ENCODE measurements at regions not wholly inside any gene's neighbourhood (a gene's known extent, or its start where the extent isn't known, plus 50 kb on each side); places are given as distances from the start of the nearest gene placed in this dataset.

DNA sequence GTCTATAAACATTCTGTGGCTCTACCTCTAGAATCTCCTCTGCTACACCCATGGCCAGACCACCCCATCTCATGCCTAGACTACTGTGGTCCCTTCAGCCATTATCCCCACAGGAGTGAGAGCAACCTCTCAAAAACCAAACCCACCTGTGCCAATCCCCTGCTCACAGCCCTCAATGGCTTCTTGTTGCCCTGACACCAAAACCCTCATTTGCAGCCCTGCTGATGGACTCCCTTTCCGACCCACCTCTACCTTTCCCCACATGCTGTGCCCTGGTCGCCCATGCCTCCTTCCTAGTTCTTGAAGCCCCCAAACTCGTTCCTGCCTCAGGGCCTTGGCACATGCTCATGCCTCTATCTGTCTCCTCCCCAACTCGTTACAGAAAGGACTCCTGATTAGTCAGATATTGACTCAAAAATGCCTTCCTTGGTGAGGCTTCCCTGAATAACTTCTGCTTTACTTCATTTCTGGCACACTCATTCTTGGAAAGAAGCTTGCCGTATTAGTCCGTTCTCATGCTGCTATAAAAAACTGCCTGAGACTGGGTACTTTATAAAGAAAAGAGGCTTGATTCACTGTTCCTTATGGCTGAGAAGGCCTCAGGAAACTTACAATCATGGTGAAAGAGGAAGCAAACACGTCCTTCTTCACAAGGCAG, 104.2 kb downstream of the TEX36 start:
- no CpG with 5 or more reads among the region's 7 CpGs for WGBS (ENCODE audit: extremely low coverage, insufficient coverage, insufficient read length)
- no peaks in the 10 kb centered on the region for H3K79me1 ChIP-seq (ENCODE audit: low read length)

DNA sequence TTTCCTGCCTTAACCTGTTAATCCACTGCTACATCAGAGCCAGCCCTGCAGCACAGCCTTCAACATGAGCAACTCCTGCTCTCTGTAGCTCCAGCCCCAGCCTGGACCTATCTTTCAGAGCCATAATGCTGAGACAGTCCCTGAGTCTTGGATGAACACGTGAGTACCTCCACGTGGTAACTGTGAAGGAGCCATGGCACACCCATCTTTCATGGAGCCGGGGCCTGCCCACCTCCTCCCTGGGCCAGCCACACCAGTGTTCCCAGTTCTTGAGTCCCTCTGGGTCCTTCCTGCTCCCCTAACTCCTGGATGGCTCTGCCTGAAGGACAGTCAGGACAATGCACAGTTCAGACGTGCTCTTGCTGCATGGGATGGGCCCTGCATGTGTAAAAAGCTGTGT, 107.1 kb downstream of the TEX36 start:
- H2AFZ ChIP-seq (ENCODE audit: insufficient read depth, low read length, poor library complexity), result no peak overlapping the region
- WGBS (ENCODE audit: extremely low coverage, insufficient coverage, insufficient read length), result no CpG with 5 or more reads among the region's 4 CpGs
- no peak for DNase-seq

More for the DNA sequence above, 104.2 kb downstream of the TEX36 start:
- H3K4me1 ChIP-seq (ENCODE audit: control insufficient read depth in 1 of 2, insufficient read depth in 2 of 2, low read length in 2 of 2), result no peaks in the 10 kb centered on the region
- H4K12ac ChIP-seq (ENCODE audit: low read depth, low read length), result no peak overlapping the region
- H3K9ac ChIP-seq (ENCODE audit: low read length), result no peak overlapping the region
- no peak for DNase-seq
- no peak overlapping the region for H3K4me3 ChIP-seq (ENCODE audit: low read depth, low read length)
- H2AFZ ChIP-seq (ENCODE audit: insufficient read depth, low read length, poor library complexity), result no peak overlapping the region
- no peak overlapping the region for H3K4ac ChIP-seq (ENCODE audit: low read depth, low read length)
- peaks cover 7% of the 10 kb centered on the region for H3K9me3 ChIP-seq (ENCODE audit: insufficient read depth, low read depth, low read length)
- no peak overlapping the region for H2BK12ac ChIP-seq (ENCODE audit: low read length)
- H3K18ac ChIP-seq (ENCODE audit: low read length), result no peak overlapping the region
- H2AK5ac ChIP-seq (ENCODE audit: low read length), result no peak overlapping the region
- H2BK120ac ChIP-seq (ENCODE audit: insufficient read depth, low read length, poor library complexity), result no peak overlapping the region
- no peaks in the 10 kb centered on the region for H3K27me3 ChIP-seq (ENCODE audit: insufficient read depth, low read length)
- no peaks in the 10 kb centered on the region for H3K36me3 ChIP-seq (ENCODE audit: control insufficient read depth in 1 of 2, insufficient read depth in 2 of 2, low read length in 2 of 2)
- no peaks in the 10 kb centered on the region for H3K79me2 ChIP-seq (ENCODE audit: control insufficient read depth, insufficient read depth, low read length, poor library complexity)
- no peak overlapping the region for H3K27ac ChIP-seq (ENCODE audit: low read depth, low read length)
- no peak overlapping the region for H3K4me2 ChIP-seq (ENCODE audit: low read length)
- H3K14ac ChIP-seq (ENCODE audit: low read length), result no peak overlapping the region
- no peak overlapping the region for H4K91ac ChIP-seq (ENCODE audit: low read depth, low read length)
- H4K8ac ChIP-seq (ENCODE audit: low read depth, low read length), result no peak overlapping the region
- no peak overlapping the region for H2BK5ac ChIP-seq (ENCODE audit: low read depth, low read length, poor library complexity)
- H3K23ac ChIP-seq (ENCODE audit: low read length), result no peak overlapping the region

DNA sequence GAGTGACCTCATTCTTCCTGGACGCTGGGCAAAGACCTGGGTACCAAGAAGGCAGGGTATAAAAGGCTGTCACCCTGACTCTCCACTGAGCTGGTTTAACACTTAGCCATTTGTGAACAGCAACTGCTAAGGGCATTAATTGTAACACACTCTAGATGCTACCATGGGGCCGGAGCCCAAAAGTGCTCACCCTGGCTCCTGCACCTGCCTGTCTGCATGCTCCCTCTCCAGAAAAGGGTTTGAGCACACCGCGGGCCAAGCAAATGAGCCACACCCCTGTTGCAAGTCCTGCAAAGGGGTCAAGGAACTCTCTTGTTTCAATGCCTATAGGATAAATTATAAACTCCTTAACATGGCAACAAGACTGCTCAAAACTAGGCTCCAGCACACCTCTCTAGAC, 114.8 kb downstream of the TEX36 start:
- Histone ChIP-seq H3K79me1 (ENCODE audit: low read length) (no peaks in the 10 kb centered on the region), H4K12ac (ENCODE audit: low read depth, low read length) (no peak overlapping the region), H4K91ac (ENCODE audit: low read depth, low read length) (no peak overlapping the region), H3K23ac (ENCODE audit: low read length) (no peak overlapping the region), H3K9me3 (ENCODE audit: insufficient read depth, low read depth, low read length) (no peaks in the 10 kb centered on the region), H2BK120ac (ENCODE audit: insufficient read depth, low read length, poor library complexity) (no peak overlapping the region), H3K18ac (ENCODE audit: low read length) (no peak overlapping the region), H2BK5ac (ENCODE audit: low read depth, low read length, poor library complexity) (no peak overlapping the region), H3K4me2 (ENCODE audit: low read length) (no peak overlapping the region), H2BK12ac (ENCODE audit: low read length) (no peak overlapping the region), H3K9ac (ENCODE audit: low read length) (no peak overlapping the region), H2AK5ac (ENCODE audit: low read length) (no peak overlapping the region), H3K4me1 (ENCODE audit: control insufficient read depth in 1 of 2, insufficient read depth in 2 of 2, low read length in 2 of 2) (no peaks in the 10 kb centered on the region), H4K8ac (ENCODE audit: low read depth, low read length) (no peak overlapping the region), H3K79me2 (ENCODE audit: control insufficient read depth, insufficient read depth, low read length, poor library complexity) (no peaks in the 10 kb centered on the region), H3K27me3 (ENCODE audit: insufficient read depth, low read length) (no peaks in the 10 kb centered on the region), H3K4ac (ENCODE audit: low read depth, low read length) (no peak overlapping the region), H3K4me3 (ENCODE audit: low read depth, low read length) (no peak overlapping the region), H2AFZ (ENCODE audit: insufficient read depth, low read length, poor library complexity) (no peak overlapping the region), H3K14ac (ENCODE audit: low read length) (no peak overlapping the region), H3K36me3 (ENCODE audit: control insufficient read depth in 1 of 2, insufficient read depth in 2 of 2, low read length in 2 of 2) (no peaks in the 10 kb centered on the region), H3K27ac (ENCODE audit: low read depth, low read length) (no peak overlapping the region)
- WGBS (ENCODE audit: extremely low coverage, insufficient coverage, insufficient read length), result no CpG with 5 or more reads among the region's 4 CpGs
- DNase-seq, result no peak

More for the DNA sequence above, 107.1 kb downstream of the TEX36 start:
- Histone ChIP-seq H3K14ac (ENCODE audit: low read length) (no peak overlapping the region), H3K23ac (ENCODE audit: low read length) (no peak overlapping the region), H3K79me1 (ENCODE audit: low read length) (no peaks in the 10 kb centered on the region), H2AK5ac (ENCODE audit: low read length) (no peak overlapping the region), H2BK5ac (ENCODE audit: low read depth, low read length, poor library complexity) (no peak overlapping the region), H3K27ac (ENCODE audit: low read depth, low read length) (no peak overlapping the region), H4K91ac (ENCODE audit: low read depth, low read length) (no peak overlapping the region), H3K27me3 (ENCODE audit: insufficient read depth, low read length) (no peaks in the 10 kb centered on the region), H4K12ac (ENCODE audit: low read depth, low read length) (no peak overlapping the region), H3K4me1 (ENCODE audit: control insufficient read depth in 1 of 2, insufficient read depth in 2 of 2, low read length in 2 of 2) (no peaks in the 10 kb centered on the region), H3K18ac (ENCODE audit: low read length) (no peak overlapping the region), H3K4me2 (ENCODE audit: low read length) (no peak overlapping the region), H3K4me3 (ENCODE audit: low read depth, low read length) (no peak overlapping the region), H3K36me3 (ENCODE audit: control insufficient read depth in 1 of 2, insufficient read depth in 2 of 2, low read length in 2 of 2) (no peaks in the 10 kb centered on the region), H3K4ac (ENCODE audit: low read depth, low read length) (no peak overlapping the region), H2BK120ac (ENCODE audit: insufficient read depth, low read length, poor library complexity) (no peak overlapping the region), H3K79me2 (ENCODE audit: control insufficient read depth, insufficient read depth, low read length, poor library complexity) (no peaks in the 10 kb centered on the region), H4K8ac (ENCODE audit: low read depth, low read length) (no peak overlapping the region), H3K9ac (ENCODE audit: low read length) (no peak overlapping the region), H3K9me3 (ENCODE audit: insufficient read depth, low read depth, low read length) (peaks cover 6% of the 10 kb centered on the region), H2BK12ac (ENCODE audit: low read length) (no peak overlapping the region)

DNA sequence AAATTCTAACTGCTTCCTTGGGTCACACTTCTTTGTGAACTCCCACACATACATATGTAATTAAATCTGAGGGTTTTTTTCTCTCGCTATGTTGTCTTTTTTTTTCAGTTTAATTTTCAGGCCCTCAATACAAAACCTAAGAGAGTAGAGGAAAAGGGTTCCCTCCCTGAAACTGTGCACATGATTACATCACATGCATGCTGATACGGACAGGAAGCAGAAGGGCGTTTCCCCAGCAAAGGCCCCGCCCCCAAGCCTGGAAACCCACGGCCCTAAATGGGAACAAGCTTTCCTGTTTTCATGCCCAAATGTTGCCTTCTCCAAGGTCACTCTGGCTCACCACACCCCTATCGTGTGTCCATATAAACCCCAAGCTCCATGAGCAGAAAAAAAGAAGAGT, 115.4 kb downstream of the TEX36 start:
- no peaks in the 10 kb centered on the region for H3K4me1 ChIP-seq (ENCODE audit: control insufficient read depth in 1 of 2, insufficient read depth in 2 of 2, low read length in 2 of 2)
- H2BK12ac ChIP-seq (ENCODE audit: low read length), result no peak overlapping the region
- no peak overlapping the region for H2AFZ ChIP-seq (ENCODE audit: insufficient read depth, low read length, poor library complexity)
- H3K4me2 ChIP-seq (ENCODE audit: low read length), result no peak overlapping the region
- no peaks in the 10 kb centered on the region for H3K79me2 ChIP-seq (ENCODE audit: control insufficient read depth, insufficient read depth, low read length, poor library complexity)
- no peaks in the 10 kb centered on the region for H3K9me3 ChIP-seq (ENCODE audit: insufficient read depth, low read depth, low read length)
- H3K9ac ChIP-seq (ENCODE audit: low read length), result no peak overlapping the region
- no peak overlapping the region for H3K27ac ChIP-seq (ENCODE audit: low read depth, low read length)
- H2AK5ac ChIP-seq (ENCODE audit: low read length), result no peak overlapping the region
- H4K8ac ChIP-seq (ENCODE audit: low read depth, low read length), result no peak overlapping the region
- H3K18ac ChIP-seq (ENCODE audit: low read length), result no peak overlapping the region
- no peak overlapping the region for H3K4me3 ChIP-seq (ENCODE audit: low read depth, low read length)
- no peak overlapping the region for H3K23ac ChIP-seq (ENCODE audit: low read length)
- no peak overlapping the region for H2BK5ac ChIP-seq (ENCODE audit: low read depth, low read length, poor library complexity)
- H4K12ac ChIP-seq (ENCODE audit: low read depth, low read length), result no peak overlapping the region
- no CpG with 5 or more reads among the region's 6 CpGs for WGBS (ENCODE audit: extremely low coverage, insufficient coverage, insufficient read length)
- no peak overlapping the region for H3K4ac ChIP-seq (ENCODE audit: low read depth, low read length)
- no peak for DNase-seq
- H3K14ac ChIP-seq (ENCODE audit: low read length), result no peak overlapping the region
- no peak overlapping the region for H4K91ac ChIP-seq (ENCODE audit: low read depth, low read length)
- no peaks in the 10 kb centered on the region for H3K27me3 ChIP-seq (ENCODE audit: insufficient read depth, low read length)
- H3K36me3 ChIP-seq (ENCODE audit: control insufficient read depth in 1 of 2, insufficient read depth in 2 of 2, low read length in 2 of 2), result no peaks in the 10 kb centered on the region
- no peak overlapping the region for H2BK120ac ChIP-seq (ENCODE audit: insufficient read depth, low read length, poor library complexity)
- H3K79me1 ChIP-seq (ENCODE audit: low read length), result no peaks in the 10 kb centered on the region
